HepG2 (cell line): ENCODE measurements at regions not wholly inside any gene's neighbourhood (a gene's known extent, or its start where the extent isn't known, plus 50 kb on each side); places are given as distances from the start of the nearest gene placed in this dataset.

Source experiments
- HIVEP1 ChIP-seq: sonication (generic); formaldehyde crosslinking; IDR thresholded peaks from 2 replicates; pipeline ENCODE4 v1.4.0; 2020; ENCODE audit warnings: mild to moderate bottlenecking, missing genetic modification reagents
- MIXL1 ChIP-seq: IDR thresholded peaks from 2 replicates; pipeline ENCODE4 v1.6.1; 2016
- SALL1 ChIP-seq: sonication (generic); formaldehyde crosslinking; IDR thresholded peaks from 2 replicates; pipeline ENCODE4 v1.8.0; 2022; ENCODE audit warnings: mild to moderate bottlenecking, missing genetic modification reagents
- TP53 ChIP-seq: sonication (generic); formaldehyde crosslinking; conservative IDR thresholded peaks from 2 replicates; pipeline ENCODE4 v1.4.0; 2020; ENCODE audit warnings: missing genetic modification reagents
- ZBTB38 ChIP-seq: sonication (generic); formaldehyde crosslinking; IDR thresholded peaks from 2 replicates; pipeline ENCODE4 v1.5.1; 2020; ENCODE audit warnings: mild to moderate bottlenecking, missing genetic modification reagents
- ZBTB7A ChIP-seq: sonication (generic); formaldehyde crosslinking; IDR thresholded peaks from 2 replicates; pipeline ENCODE4 v1.8.0; 2022; ENCODE audit warnings: mild to moderate bottlenecking, missing genetic modification reagents
- ZBTB7B ChIP-seq: sonication (generic); formaldehyde crosslinking; IDR thresholded peaks from 2 replicates; pipeline ENCODE4 v1.4.0; 2020; ENCODE audit warnings: missing genetic modification reagents
- ZIK1 ChIP-seq: sonication (generic); formaldehyde crosslinking; IDR thresholded peaks from 2 replicates; pipeline ENCODE4 v1.5.0; 2020; ENCODE audit warnings: mild to moderate bottlenecking, low read depth, missing genetic modification reagents, borderline replicate concordance
- TF ChIP-seq, protein P1 (sequence below): sonication (generic); formaldehyde crosslinking; IDR thresholded peaks from 2 replicates; pipeline ENCODE4 v1.8.0; 2022; ENCODE audit warnings: mild to moderate bottlenecking, missing genetic modification reagents; ENCODE audit not compliant: insufficient replicate concordance
- TF ChIP-seq, protein P2 (sequence below): IDR thresholded peaks from 2 replicates; pipeline ENCODE4 v1.4.0; 2020; ENCODE audit warnings: mild to moderate bottlenecking, missing genetic modification reagents
- TF ChIP-seq, protein P3 (sequence below): IDR thresholded peaks from 2 replicates; pipeline ENCODE4 v1.6.1; 2016; ENCODE audit warnings: mild to moderate bottlenecking
- TF ChIP-seq, protein P4 (sequence below): sonication (generic); formaldehyde crosslinking; IDR thresholded peaks from 2 replicates; pipeline ENCODE4 v1.4.0; 2020; ENCODE audit warnings: mild to moderate bottlenecking, missing genetic modification reagents, borderline replicate concordance
- TF ChIP-seq, protein P5 (sequence below): sonication (generic); formaldehyde crosslinking; IDR thresholded peaks from 2 replicates; pipeline ENCODE4 v1.5.1; 2020; ENCODE audit warnings: mild to moderate bottlenecking, missing genetic modification reagents, moderate library complexity

DNA sequence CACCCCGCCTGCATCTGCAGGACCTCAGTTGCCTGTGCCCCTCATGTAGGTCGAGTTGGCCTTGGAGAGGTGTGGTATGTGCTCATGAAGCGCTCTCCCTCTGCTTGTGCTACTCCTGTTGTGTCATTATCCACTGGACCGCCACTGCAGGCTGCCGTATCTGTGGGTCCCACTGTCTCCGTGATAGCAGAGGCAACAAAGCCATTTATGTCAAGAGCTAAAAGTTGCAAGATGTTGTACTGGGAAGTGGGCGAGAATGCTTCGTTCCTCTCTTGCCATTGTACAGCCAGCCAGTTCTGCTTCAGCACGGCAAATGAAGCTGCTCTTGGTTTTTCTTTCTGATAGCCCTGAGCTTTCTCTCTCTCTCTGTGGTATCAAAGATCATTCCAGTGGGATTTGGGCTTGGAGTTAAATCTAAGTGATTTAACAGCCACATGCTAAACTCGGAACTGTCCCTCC is 89.0 kb downstream of the TMEM212 start (continued):
- TF ChIP-seq ZBTB7B (CRISPR knock-in tag) (peak; percentile 50; the same call in 1 of the 2 replicates), ZBTB38 (CRISPR knock-in tag) (peak; percentile 71; the same call in 1 of the 2 replicates), ZBTB7A (peak; percentile 33; the same call in 1 of the 2 replicates), MIXL1 (CRISPR knock-in tag) (0 out of 2 replicates have a peak, but pooled peaks have one; percentile 51), SALL1 (CRISPR knock-in tag) (peak; percentile 77), HIVEP1 (CRISPR knock-in tag) (no peak), ZIK1 (CRISPR knock-in tag) (no peak), TP53 (no peak)
- TF ChIP-seq, protein P1, sequence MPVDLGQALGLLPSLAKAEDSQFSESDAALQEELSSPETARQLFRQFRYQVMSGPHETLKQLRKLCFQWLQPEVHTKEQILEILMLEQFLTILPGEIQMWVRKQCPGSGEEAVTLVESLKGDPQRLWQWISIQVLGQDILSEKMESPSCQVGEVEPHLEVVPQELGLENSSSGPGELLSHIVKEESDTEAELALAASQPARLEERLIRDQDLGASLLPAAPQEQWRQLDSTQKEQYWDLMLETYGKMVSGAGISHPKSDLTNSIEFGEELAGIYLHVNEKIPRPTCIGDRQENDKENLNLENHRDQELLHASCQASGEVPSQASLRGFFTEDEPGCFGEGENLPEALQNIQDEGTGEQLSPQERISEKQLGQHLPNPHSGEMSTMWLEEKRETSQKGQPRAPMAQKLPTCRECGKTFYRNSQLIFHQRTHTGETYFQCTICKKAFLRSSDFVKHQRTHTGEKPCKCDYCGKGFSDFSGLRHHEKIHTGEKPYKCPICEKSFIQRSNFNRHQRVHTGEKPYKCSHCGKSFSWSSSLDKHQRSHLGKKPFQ (CRISPR knock-in tag): peak; percentile 33
- TF ChIP-seq, protein P2, sequence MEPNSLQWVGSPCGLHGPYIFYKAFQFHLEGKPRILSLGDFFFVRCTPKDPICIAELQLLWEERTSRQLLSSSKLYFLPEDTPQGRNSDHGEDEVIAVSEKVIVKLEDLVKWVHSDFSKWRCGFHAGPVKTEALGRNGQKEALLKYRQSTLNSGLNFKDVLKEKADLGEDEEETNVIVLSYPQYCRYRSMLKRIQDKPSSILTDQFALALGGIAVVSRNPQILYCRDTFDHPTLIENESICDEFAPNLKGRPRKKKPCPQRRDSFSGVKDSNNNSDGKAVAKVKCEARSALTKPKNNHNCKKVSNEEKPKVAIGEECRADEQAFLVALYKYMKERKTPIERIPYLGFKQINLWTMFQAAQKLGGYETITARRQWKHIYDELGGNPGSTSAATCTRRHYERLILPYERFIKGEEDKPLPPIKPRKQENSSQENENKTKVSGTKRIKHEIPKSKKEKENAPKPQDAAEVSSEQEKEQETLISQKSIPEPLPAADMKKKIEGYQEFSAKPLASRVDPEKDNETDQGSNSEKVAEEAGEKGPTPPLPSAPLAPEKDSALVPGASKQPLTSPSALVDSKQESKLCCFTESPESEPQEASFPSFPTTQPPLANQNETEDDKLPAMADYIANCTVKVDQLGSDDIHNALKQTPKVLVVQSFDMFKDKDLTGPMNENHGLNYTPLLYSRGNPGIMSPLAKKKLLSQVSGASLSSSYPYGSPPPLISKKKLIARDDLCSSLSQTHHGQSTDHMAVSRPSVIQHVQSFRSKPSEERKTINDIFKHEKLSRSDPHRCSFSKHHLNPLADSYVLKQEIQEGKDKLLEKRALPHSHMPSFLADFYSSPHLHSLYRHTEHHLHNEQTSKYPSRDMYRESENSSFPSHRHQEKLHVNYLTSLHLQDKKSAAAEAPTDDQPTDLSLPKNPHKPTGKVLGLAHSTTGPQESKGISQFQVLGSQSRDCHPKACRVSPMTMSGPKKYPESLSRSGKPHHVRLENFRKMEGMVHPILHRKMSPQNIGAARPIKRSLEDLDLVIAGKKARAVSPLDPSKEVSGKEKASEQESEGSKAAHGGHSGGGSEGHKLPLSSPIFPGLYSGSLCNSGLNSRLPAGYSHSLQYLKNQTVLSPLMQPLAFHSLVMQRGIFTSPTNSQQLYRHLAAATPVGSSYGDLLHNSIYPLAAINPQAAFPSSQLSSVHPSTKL (CRISPR knock-in tag): 0 out of 2 replicates have a peak, but pooled peaks have one; percentile 15
- TF ChIP-seq, protein P3, sequence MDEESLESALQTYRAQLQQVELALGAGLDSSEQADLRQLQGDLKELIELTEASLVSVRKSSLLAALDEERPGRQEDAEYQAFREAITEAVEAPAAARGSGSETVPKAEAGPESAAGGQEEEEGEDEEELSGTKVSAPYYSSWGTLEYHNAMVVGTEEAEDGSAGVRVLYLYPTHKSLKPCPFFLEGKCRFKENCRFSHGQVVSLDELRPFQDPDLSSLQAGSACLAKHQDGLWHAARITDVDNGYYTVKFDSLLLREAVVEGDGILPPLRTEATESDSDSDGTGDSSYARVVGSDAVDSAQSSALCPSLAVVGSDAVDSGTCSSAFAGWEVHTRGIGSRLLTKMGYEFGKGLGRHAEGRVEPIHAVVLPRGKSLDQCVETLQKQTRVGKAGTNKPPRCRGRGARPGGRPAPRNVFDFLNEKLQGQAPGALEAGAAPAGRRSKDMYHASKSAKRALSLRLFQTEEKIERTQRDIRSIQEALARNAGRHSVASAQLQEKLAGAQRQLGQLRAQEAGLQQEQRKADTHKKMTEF (CRISPR knock-in tag): no peak
- TF ChIP-seq, protein P4, sequence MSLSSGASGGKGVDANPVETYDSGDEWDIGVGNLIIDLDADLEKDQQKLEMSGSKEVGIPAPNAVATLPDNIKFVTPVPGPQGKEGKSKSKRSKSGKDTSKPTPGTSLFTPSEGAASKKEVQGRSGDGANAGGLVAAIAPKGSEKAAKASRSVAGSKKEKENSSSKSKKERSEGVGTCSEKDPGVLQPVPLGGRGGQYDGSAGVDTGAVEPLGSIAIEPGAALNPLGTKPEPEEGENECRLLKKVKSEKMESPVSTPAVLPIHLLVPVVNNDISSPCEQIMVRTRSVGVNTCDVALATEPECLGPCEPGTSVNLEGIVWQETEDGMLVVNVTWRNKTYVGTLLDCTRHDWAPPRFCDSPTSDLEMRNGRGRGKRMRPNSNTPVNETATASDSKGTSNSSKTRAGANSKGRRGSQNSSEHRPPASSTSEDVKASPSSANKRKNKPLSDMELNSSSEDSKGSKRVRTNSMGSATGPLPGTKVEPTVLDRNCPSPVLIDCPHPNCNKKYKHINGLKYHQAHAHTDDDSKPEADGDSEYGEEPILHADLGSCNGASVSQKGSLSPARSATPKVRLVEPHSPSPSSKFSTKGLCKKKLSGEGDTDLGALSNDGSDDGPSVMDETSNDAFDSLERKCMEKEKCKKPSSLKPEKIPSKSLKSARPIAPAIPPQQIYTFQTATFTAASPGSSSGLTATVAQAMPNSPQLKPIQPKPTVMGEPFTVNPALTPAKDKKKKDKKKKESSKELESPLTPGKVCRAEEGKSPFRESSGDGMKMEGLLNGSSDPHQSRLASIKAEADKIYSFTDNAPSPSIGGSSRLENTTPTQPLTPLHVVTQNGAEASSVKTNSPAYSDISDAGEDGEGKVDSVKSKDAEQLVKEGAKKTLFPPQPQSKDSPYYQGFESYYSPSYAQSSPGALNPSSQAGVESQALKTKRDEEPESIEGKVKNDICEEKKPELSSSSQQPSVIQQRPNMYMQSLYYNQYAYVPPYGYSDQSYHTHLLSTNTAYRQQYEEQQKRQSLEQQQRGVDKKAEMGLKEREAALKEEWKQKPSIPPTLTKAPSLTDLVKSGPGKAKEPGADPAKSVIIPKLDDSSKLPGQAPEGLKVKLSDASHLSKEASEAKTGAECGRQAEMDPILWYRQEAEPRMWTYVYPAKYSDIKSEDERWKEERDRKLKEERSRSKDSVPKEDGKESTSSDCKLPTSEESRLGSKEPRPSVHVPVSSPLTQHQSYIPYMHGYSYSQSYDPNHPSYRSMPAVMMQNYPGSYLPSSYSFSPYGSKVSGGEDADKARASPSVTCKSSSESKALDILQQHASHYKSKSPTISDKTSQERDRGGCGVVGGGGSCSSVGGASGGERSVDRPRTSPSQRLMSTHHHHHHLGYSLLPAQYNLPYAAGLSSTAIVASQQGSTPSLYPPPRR (CRISPR knock-in tag): peak; percentile 43; the same call in 1 of the 2 replicates
- TF ChIP-seq, protein P5, sequence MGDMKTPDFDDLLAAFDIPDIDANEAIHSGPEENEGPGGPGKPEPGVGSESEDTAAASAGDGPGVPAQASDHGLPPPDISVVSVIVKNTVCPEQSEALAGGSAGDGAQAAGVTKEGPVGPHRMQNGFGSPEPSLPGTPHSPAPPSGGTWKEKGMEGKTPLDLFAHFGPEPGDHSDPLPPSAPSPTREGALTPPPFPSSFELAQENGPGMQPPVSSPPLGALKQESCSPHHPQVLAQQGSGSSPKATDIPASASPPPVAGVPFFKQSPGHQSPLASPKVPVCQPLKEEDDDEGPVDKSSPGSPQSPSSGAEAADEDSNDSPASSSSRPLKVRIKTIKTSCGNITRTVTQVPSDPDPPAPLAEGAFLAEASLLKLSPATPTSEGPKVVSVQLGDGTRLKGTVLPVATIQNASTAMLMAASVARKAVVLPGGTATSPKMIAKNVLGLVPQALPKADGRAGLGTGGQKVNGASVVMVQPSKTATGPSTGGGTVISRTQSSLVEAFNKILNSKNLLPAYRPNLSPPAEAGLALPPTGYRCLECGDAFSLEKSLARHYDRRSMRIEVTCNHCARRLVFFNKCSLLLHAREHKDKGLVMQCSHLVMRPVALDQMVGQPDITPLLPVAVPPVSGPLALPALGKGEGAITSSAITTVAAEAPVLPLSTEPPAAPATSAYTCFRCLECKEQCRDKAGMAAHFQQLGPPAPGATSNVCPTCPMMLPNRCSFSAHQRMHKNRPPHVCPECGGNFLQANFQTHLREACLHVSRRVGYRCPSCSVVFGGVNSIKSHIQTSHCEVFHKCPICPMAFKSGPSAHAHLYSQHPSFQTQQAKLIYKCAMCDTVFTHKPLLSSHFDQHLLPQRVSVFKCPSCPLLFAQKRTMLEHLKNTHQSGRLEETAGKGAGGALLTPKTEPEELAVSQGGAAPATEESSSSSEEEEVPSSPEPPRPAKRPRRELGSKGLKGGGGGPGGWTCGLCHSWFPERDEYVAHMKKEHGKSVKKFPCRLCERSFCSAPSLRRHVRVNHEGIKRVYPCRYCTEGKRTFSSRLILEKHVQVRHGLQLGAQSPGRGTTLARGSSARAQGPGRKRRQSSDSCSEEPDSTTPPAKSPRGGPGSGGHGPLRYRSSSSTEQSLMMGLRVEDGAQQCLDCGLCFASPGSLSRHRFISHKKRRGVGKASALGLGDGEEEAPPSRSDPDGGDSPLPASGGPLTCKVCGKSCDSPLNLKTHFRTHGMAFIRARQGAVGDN (CRISPR knock-in tag): peak; percentile 71
